Activated T-helper 1 cell treated with anti-CD3 and anti-CD28 coated beads, Interleukin-12 subunit alpha, Interleukin-12 subunit beta, Interleukin-2, Interleukin-4 antibody, amounts not matched to agents 30 ng/mL and 10 ng/mL and 1 ng/mL, durations not matched to agents 14 hours and 24 hours and 36 hours (primary cell): ENCODE measurements at regions not wholly inside any gene's neighbourhood (a gene's known extent, or its start where the extent isn't known, plus 50 kb on each side); places are given as distances from the start of the nearest gene placed in this dataset.
"Not testable (repeated sequence)": the region's sequence is repeated elsewhere in the genome, so short reads cannot be mapped to it uniquely, and the experiment has no call there.

Experiments
- DNase-seq: peaks from one replicate; pipeline ENCODE4 v3.0.0; 2021; ENCODE audit warnings: low spot score
- H3K27ac Mint-ChIP-seq: one replicate; pipeline ENCODE4 v1.8.0; 2021; ENCODE audit warnings: mild to moderate bottlenecking, mixed read lengths
- H3K27me3 Mint-ChIP-seq: one replicate; pipeline ENCODE4 v1.8.0; 2022; ENCODE audit warnings: mild to moderate bottlenecking, moderate library complexity, mixed read lengths; ENCODE audit not compliant: insufficient read depth
- H3K36me3 Mint-ChIP-seq: one replicate; pipeline ENCODE4 v1.8.0; 2021; ENCODE audit warnings: low read depth, mixed read lengths
- H3K4me1 Mint-ChIP-seq: one replicate; pipeline ENCODE4 v1.8.0; 2021; ENCODE audit warnings: low read depth, mixed read lengths
- H3K4me3 Mint-ChIP-seq: one replicate; pipeline ENCODE4 v1.8.0; 2021; ENCODE audit warnings: mild to moderate bottlenecking, moderate library complexity, mixed read lengths
- H3K9me3 Mint-ChIP-seq: one replicate; pipeline ENCODE4 v1.8.0; 2021; ENCODE audit warnings: mixed read lengths
- intact Hi-C: fragments of 100-400 bp; cut with micrococcal nuclease; formaldehyde crosslinking; loops from one replicate; pipeline ENCODE4 v1.15.1; 2024

GRCh38 chr3:87541723-87542122 is 265.3 kb upstream of the POU1F1 start:
- no peak overlapping the region for H3K4me3 Mint-ChIP-seq
- no peaks in the 10 kb centered on the region for H3K27me3 Mint-ChIP-seq
- DNase-seq: no peak
- no peaks in the 10 kb centered on the region for H3K4me1 Mint-ChIP-seq
- no peaks in the 10 kb centered on the region for H3K9me3 Mint-ChIP-seq
- no peaks in the 10 kb centered on the region for H3K36me3 Mint-ChIP-seq
- H3K27ac Mint-ChIP-seq: no peak overlapping the region
- intact Hi-C loops: no loop called here

GRCh38 chr3:87538722-87539121 is 262.3 kb upstream of the POU1F1 start:
- intact Hi-C loops: not testable (repeated sequence)

GRCh38 chr3:87509401-87509800 is 233.0 kb upstream of the POU1F1 start:
- Mint-ChIP-seq H3K4me1 (no peaks in the 10 kb centered on the region), H3K9me3 (no peaks in the 10 kb centered on the region), H3K36me3 (no peaks in the 10 kb centered on the region), H3K4me3 (no peak overlapping the region), H3K27ac (no peak overlapping the region), H3K27me3 (no peaks in the 10 kb centered on the region)
- intact Hi-C loops: no loop called here
- DNase-seq: no peak

More at GRCh38 chr3:87538722-87539121, 262.3 kb upstream of the POU1F1 start:
- not testable (repeated sequence) for H3K36me3 Mint-ChIP-seq, H3K27ac Mint-ChIP-seq, H3K27me3 Mint-ChIP-seq, H3K4me1 Mint-ChIP-seq, DNase-seq, H3K4me3 Mint-ChIP-seq, H3K9me3 Mint-ChIP-seq

- Mint-ChIP-seq H3K4me1 (no peaks in the 10 kb centered on the region), H3K27ac (no peak overlapping the region), H3K4me3 (no peak overlapping the region), H3K9me3 (no peaks in the 10 kb centered on the region), H3K27me3 (no peaks in the 10 kb centered on the region), H3K36me3 (no peaks in the 10 kb centered on the region)
- intact Hi-C loops: no loop called here
- no peak for DNase-seq
Measured at GRCh38 chr3:87508921-87509320, 232.5 kb upstream of the POU1F1 start.

- no peak for DNase-seq
- Mint-ChIP-seq H3K9me3 (no peaks in the 10 kb centered on the region), H3K4me3 (no peak overlapping the region), H3K27me3 (no peaks in the 10 kb centered on the region), H3K4me1 (no peaks in the 10 kb centered on the region), H3K36me3 (no peaks in the 10 kb centered on the region), H3K27ac (no peak overlapping the region)
- intact Hi-C loops: no loop called here
Measured at GRCh38 chr3:87507753-87508152, 231.4 kb upstream of the POU1F1 start.

- H3K27ac Mint-ChIP-seq: no peak overlapping the region
- no peaks in the 10 kb centered on the region for H3K4me1 Mint-ChIP-seq
- no peaks in the 10 kb centered on the region for H3K9me3 Mint-ChIP-seq
- intact Hi-C loops: loop anchor here (1.0 to 5.0 kb wide), 4 partner anchors 154 to 498 kb away; no protein-coding TSS in a partner anchor
- no peaks in the 10 kb centered on the region for H3K36me3 Mint-ChIP-seq
- H3K4me3 Mint-ChIP-seq: no peak overlapping the region
- no peak for DNase-seq
- H3K27me3 Mint-ChIP-seq: no peaks in the 10 kb centered on the region
Measured at GRCh38 chr3:87503900-87504498, 227.6 kb upstream of the POU1F1 start.

GRCh38 chr3:87501076-87501475 is 224.7 kb upstream of the POU1F1 start:
- no peak for DNase-seq
- H3K4me1 Mint-ChIP-seq: no peaks in the 10 kb centered on the region
- intact Hi-C loops: loop anchor here (5.0 kb wide), 1 partner anchor 501 kb away; no protein-coding TSS in a partner anchor
- H3K9me3 Mint-ChIP-seq: no peaks in the 10 kb centered on the region
- H3K27me3 Mint-ChIP-seq: peaks cover 2% of the 10 kb centered on the region
- H3K27ac Mint-ChIP-seq: no peak overlapping the region
- no peaks in the 10 kb centered on the region for H3K36me3 Mint-ChIP-seq
- no peak overlapping the region for H3K4me3 Mint-ChIP-seq

GRCh38 chr3:87498358-87499080 is 222.1 kb upstream of the POU1F1 start:
- Mint-ChIP-seq H3K4me3 (no peak overlapping the region), H3K36me3 (no peaks in the 10 kb centered on the region), H3K4me1 (no peaks in the 10 kb centered on the region), H3K27me3 (peaks cover 2% of the 10 kb centered on the region), H3K9me3 (no peaks in the 10 kb centered on the region), H3K27ac (no peak overlapping the region)
- intact Hi-C loops: no loop called here
- no peak for DNase-seq

GRCh38 chr3:87495938-87496337 is 219.6 kb upstream of the POU1F1 start:
- intact Hi-C loops: no loop called here
- Mint-ChIP-seq H3K4me3 (no peak overlapping the region), H3K4me1 (no peaks in the 10 kb centered on the region), H3K36me3 (no peaks in the 10 kb centered on the region), H3K27me3 (peaks cover 2% of the 10 kb centered on the region), H3K27ac (no peak overlapping the region), H3K9me3 (no peaks in the 10 kb centered on the region)
- DNase-seq: no peak

- intact Hi-C loops: no loop called here
- no peaks in the 10 kb centered on the region for H3K9me3 Mint-ChIP-seq
- DNase-seq: no peak
- no peaks in the 10 kb centered on the region for H3K36me3 Mint-ChIP-seq
- H3K4me1 Mint-ChIP-seq: no peaks in the 10 kb centered on the region
- peaks cover 2% of the 10 kb centered on the region for H3K27me3 Mint-ChIP-seq
- no peak overlapping the region for H3K27ac Mint-ChIP-seq
- no peak overlapping the region for H3K4me3 Mint-ChIP-seq
Measured at GRCh38 chr3:87494264-87494663, 217.9 kb upstream of the POU1F1 start.

- Mint-ChIP-seq H3K9me3 (no peaks in the 10 kb centered on the region), H3K27me3 (no peaks in the 10 kb centered on the region), H3K27ac (no peak overlapping the region), H3K4me3 (no peak overlapping the region), H3K4me1 (no peaks in the 10 kb centered on the region), H3K36me3 (no peaks in the 10 kb centered on the region)
- DNase-seq: no peak
- intact Hi-C loops: no loop called here
Measured at GRCh38 chr3:87491843-87492242, 215.5 kb upstream of the POU1F1 start.

GRCh38 chr3:87489892-87490291 is 213.5 kb upstream of the POU1F1 start:
- Mint-ChIP-seq H3K9me3 (no peaks in the 10 kb centered on the region), H3K4me3 (no peak overlapping the region), H3K36me3 (no peaks in the 10 kb centered on the region), H3K27me3 (no peaks in the 10 kb centered on the region), H3K4me1 (no peaks in the 10 kb centered on the region), H3K27ac (no peak overlapping the region)
- DNase-seq: no peak
- intact Hi-C loops: no loop called here

- H3K4me3 Mint-ChIP-seq: no peak overlapping the region
- no peaks in the 10 kb centered on the region for H3K4me1 Mint-ChIP-seq
- no peaks in the 10 kb centered on the region for H3K9me3 Mint-ChIP-seq
- H3K27me3 Mint-ChIP-seq: no peaks in the 10 kb centered on the region
- no peak overlapping the region for H3K27ac Mint-ChIP-seq
- DNase-seq: no peak
- intact Hi-C loops: no loop called here
- no peaks in the 10 kb centered on the region for H3K36me3 Mint-ChIP-seq
Measured at GRCh38 chr3:87488765-87489164, 212.4 kb upstream of the POU1F1 start.
